Small intestine (tissue), 7 donors: ENCODE measurements at regions not wholly inside any gene's neighbourhood (a gene's known extent, or its start where the extent isn't known, plus 50 kb on each side); places are given as distances from the start of the nearest gene placed in this dataset.

Experiments used
- DNase-seq, 2 donors: peaks; one replicate each; pipeline versions ENCODE4 v3.0.0 to v3.0.0-alpha.2; 2013
- FAIRE-seq: peaks from 2 replicates; lab custom pipeline; 2012; peaks lifted over from hg19 to GRCh38; lab: Jason Lieb, UNC
- H3K27ac ChIP-seq, 3 donors: one replicate each; pipeline ENCODE4 v1.5.1; 2013; ENCODE audit warnings: low read length in 2 of 3, mild to moderate bottlenecking in 2 of 3, control low read depth in 1 of 3, inconsistent platforms in 1 of 3, low read depth in 1 of 3, moderate library complexity in 1 of 3
- H3K27me3 ChIP-seq, 3 donors: one replicate each; pipeline ENCODE4 v1.6.1; 2013; ENCODE audit warnings: low read length in 3 of 3, inconsistent platforms in 1 of 3; ENCODE audit not compliant: control insufficient read depth in 3 of 3, insufficient read depth in 3 of 3
- H3K36me3 ChIP-seq, 3 donors: one replicate each; pipeline ENCODE4 v1.6.1; 2013; ENCODE audit warnings: low read length in 3 of 3, inconsistent platforms in 1 of 3, low read depth in 1 of 3, mild to moderate bottlenecking in 1 of 3, moderate library complexity in 1 of 3; ENCODE audit not compliant: control insufficient read depth in 3 of 3, insufficient read depth in 2 of 3
- H3K4me1 ChIP-seq, 3 donors: one replicate each; pipeline ENCODE4 v1.6.1; 2013; ENCODE audit warnings: low read length in 2 of 3, inconsistent platforms in 1 of 3, low read depth in 1 of 3, mild to moderate bottlenecking in 1 of 3, moderate library complexity in 1 of 3; ENCODE audit not compliant: control insufficient read depth in 3 of 3, insufficient read depth in 2 of 3
- H3K4me3 ChIP-seq, 3 donors: one replicate each; pipeline ENCODE4 v1.5.1; 2013; ENCODE audit warnings: low read length in 3 of 3, control low read depth in 1 of 3, inconsistent platforms in 1 of 3, low read depth in 1 of 3, mild to moderate bottlenecking in 1 of 3, moderate library complexity in 1 of 3
- H3K9me3 ChIP-seq, 2 donors: one replicate each; pipeline ENCODE4 v1.6.1; 2013; ENCODE audit warnings: low read depth in 1 of 2, low read length in 1 of 2; ENCODE audit not compliant: control insufficient read depth in 2 of 2, insufficient read depth in 1 of 2
- WGBS, 3 donors: extraction: QIAGEN DNeasy Blood & Tissue Kit; methylation state at CpG; one replicate each; pipeline ENCODE4 v1.1.7; 2013; 5-methylcytosine and 5-hydroxymethylcytosine counted together
- donor health status: healthy with polysubstance abuse.
- donor health status: control.
- donor health status: control.
- donor health status: Bipolar disorder and iron deficiency.
- donor health status: healthy.

DNA sequence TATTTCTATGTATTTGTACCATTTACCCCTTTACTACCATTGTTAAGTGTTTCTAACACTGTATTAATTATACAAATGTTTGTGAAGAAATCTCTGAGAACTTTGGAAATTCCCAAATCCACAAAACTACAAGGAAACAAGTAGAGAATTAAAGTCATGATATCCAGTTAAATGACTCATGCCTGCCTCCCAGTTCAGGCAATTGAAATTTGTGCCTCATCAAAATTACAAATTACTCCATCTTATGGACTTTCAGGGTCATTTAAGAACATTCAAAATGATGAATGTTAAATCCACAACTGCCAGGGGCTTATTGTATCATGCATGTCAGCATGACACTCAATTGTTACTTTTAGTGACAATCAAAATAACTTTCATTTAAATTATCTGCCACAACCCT is 282.4 kb downstream of the ZNF326 start:
- Histone ChIP-seq H3K27ac (no peak overlapping the region), H3K4me3 (no peak overlapping the region), H3K36me3 (no peaks in the 10 kb centered on the region), H3K27me3 (no peaks in the 10 kb centered on the region), H3K9me3 (no peaks in the 10 kb centered on the region), H3K4me1 (no peaks in the 10 kb centered on the region)
- DNase-seq (no peak), FAIRE-seq (no peak)

GRCh38 chr1:90274376-90274775 is 279.5 kb downstream of the ZNF326 start:
- H3K9me3 ChIP-seq, result no peaks in the 10 kb centered on the region
- H3K4me3 ChIP-seq, result no peak overlapping the region
- H3K27ac ChIP-seq, result no peak overlapping the region
- FAIRE-seq (no peak), DNase-seq (no peak)
- WGBS, 3 donors, result 67 to 74% (median 67%) methylated on average over 5 of the region's 5 CpGs
- H3K4me1 ChIP-seq, result no peaks in the 10 kb centered on the region
- H3K27me3 ChIP-seq, result no peaks in the 10 kb centered on the region
- H3K36me3 ChIP-seq, result no peaks in the 10 kb centered on the region

DNA sequence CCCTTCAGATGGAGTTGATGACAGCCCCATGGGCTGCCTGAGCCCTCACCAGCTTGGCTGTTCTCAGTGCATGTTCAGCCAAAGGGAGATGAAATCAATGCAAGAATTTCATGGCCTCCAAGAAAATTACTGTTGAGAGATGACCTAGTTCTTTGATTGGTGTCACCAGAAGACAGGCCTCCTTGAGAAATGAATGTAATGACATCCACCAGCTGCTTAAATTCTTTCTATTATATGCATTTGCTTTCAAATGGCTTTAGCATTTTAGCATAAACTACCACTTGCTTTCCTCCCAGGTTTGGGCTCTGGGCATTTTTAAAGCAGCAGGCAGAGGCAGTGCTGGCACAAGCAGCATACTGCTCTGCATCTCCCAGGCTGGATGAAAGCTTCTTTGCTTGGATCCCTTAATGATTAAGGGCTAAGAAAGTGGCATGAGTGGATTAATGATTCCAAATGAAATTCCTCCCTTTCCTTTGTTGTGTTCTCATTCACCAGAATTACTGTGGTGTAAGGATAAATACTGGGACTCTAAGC is 278.4 kb downstream of the ZNF326 start:
- DNase-seq (no peak), FAIRE-seq (no peak)
- no peaks in the 10 kb centered on the region for H3K9me3 ChIP-seq
- no peaks in the 10 kb centered on the region for H3K36me3 ChIP-seq
- H3K27me3 ChIP-seq, result no peaks in the 10 kb centered on the region
- no peak overlapping the region for H3K27ac ChIP-seq
- H3K4me1 ChIP-seq, result no peaks in the 10 kb centered on the region
- H3K4me3 ChIP-seq, result no peak overlapping the region

GRCh38 chr1:90262791-90263190 is 267.9 kb downstream of the ZNF326 start:
- 48 to 79% (median 61%) methylated on average over 2 of the region's 2 CpGs for WGBS, 3 donors
- no peak for FAIRE-seq
- no peak overlapping the region for H3K4me3 ChIP-seq

DNA sequence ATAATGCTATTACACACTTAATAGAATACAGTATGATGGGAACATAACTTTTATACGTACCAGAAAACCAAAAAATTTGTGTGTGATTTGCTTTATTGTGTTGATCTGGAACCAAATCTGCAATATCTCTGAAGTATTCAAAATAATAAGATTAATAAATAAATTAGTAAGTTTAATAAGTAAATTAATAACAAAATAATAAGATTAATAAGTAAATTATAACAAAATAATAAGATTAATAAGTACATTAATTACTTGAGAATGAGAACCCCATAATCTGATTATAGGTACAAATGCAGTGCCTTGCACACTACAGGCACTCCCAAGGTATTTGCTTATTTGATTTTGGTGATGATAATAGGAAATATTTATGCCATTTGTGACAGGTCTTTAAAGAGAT is 267.4 kb downstream of the ZNF326 start:
- FAIRE-seq, result no peak
- WGBS, 3 donors, result 87 to 98% (median 89%) methylated on average over 1 of the region's 1 CpG
- no peak overlapping the region for H3K27ac ChIP-seq

More at GRCh38 chr1:90262791-90263190, 267.9 kb downstream of the ZNF326 start:
- no peaks in the 10 kb centered on the region for H3K27me3 ChIP-seq
- H3K36me3 ChIP-seq, result no peaks in the 10 kb centered on the region
- no peak overlapping the region for H3K27ac ChIP-seq
- H3K4me1 ChIP-seq, result no peaks in the 10 kb centered on the region
- H3K9me3 ChIP-seq, result no peaks in the 10 kb centered on the region
- no peak for DNase-seq

DNA sequence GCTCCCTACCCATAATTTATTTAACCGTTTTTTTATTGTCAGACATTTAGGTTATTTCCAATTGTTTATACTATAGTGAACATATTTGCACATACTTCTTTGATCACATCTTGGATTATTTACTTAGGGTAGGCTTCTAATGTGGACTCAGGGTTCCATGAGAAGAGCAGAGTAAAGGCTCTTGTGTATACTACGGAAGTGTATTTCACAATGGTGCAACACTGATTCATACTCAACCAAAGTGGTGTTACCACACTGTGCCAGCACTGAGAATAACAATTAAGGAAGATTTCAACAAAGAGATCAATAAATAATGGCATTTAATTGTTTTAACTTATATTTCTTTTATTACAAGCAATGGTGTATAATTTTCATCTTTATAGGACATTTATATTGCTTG is 251.2 kb downstream of the ZNF326 start:
- Histone ChIP-seq H3K4me3 (no peak overlapping the region), H3K9me3 (peaks cover 0 to 2% of the 10 kb centered on the region in 2 donors), H3K4me1 (no peaks in the 10 kb centered on the region), H3K27ac (no peak overlapping the region), H3K27me3 (no peaks in the 10 kb centered on the region), H3K36me3 (no peaks in the 10 kb centered on the region)
- FAIRE-seq (no peak), DNase-seq (no peak)
- 84 to 87% (median 84%) methylated on average over 2 of the region's 2 CpGs for WGBS, 3 donors

More for the DNA sequence above, 267.4 kb downstream of the ZNF326 start:
- Histone ChIP-seq H3K36me3 (no peaks in the 10 kb centered on the region), H3K27me3 (no peaks in the 10 kb centered on the region), H3K9me3 (no peaks in the 10 kb centered on the region), H3K4me3 (no peak overlapping the region), H3K4me1 (no peaks in the 10 kb centered on the region)
- no peak for DNase-seq

- no peak overlapping the region for H3K27ac ChIP-seq
- no peak for DNase-seq
- no peak overlapping the region for H3K4me3 ChIP-seq
- no peaks in the 10 kb centered on the region for H3K36me3 ChIP-seq
- no peak for FAIRE-seq
- H3K9me3 ChIP-seq, result peaks cover 0 to 3% of the 10 kb centered on the region in 2 donors
- WGBS, 3 donors, result 87 to 93% (median 92%) methylated on average over 6 of the region's 6 CpGs
- H3K4me1 ChIP-seq, result no peaks in the 10 kb centered on the region
- H3K27me3 ChIP-seq, result peaks cover 0 to 2% (median 0%) of the 10 kb centered on the region in 3 donors
These were observed 241.6 kb downstream of the ZNF326 start for GRCh38 chr1:90236493-90236892.

- H3K4me1 ChIP-seq, result no peaks in the 10 kb centered on the region
- no peak overlapping the region for H3K4me3 ChIP-seq
- FAIRE-seq, result no peak
- H3K27ac ChIP-seq, result no peak overlapping the region
- no peak for DNase-seq
- peaks cover 0 to 7% of the 10 kb centered on the region in 2 donors for H3K9me3 ChIP-seq
- no peaks in the 10 kb centered on the region for H3K36me3 ChIP-seq
- H3K27me3 ChIP-seq, result no peaks in the 10 kb centered on the region
These were observed 228.5 kb downstream of the ZNF326 start for GRCh38 chr1:90223401-90223800.

- 27 to 67% (median 48%) methylated on average over 5 of the region's 5 CpGs for WGBS, 3 donors
- H3K36me3 ChIP-seq, result no peaks in the 10 kb centered on the region
- peaks cover 0 to 7% of the 10 kb centered on the region in 2 donors for H3K9me3 ChIP-seq
- H3K27ac ChIP-seq, result no peak overlapping the region
- DNase-seq (peak; percentile 45 to 63), FAIRE-seq (no peak)
- H3K4me1 ChIP-seq, result no peaks in the 10 kb centered on the region
- H3K27me3 ChIP-seq, result no peaks in the 10 kb centered on the region
- H3K4me3 ChIP-seq, result no peak overlapping the region
These were observed 226.2 kb downstream of the ZNF326 start for GRCh38 chr1:90220941-90221693.
